Thyroid gland (tissue), 4 donors: ENCODE measurements at regions not wholly inside any gene's neighbourhood (a gene's known extent, or its start where the extent isn't known, plus 50 kb on each side); places are given as distances from the start of the nearest gene placed in this dataset.

Experiments used
- DNase-seq, 2 donors: peaks; one replicate each; pipeline ENCODE4 v3.0.0-alpha.2; 2019
- H3K27ac ChIP-seq, 3 donors: fragments of 200-600 bp; sonication (generic); 1 replicate in 2 of 3; 2 replicates in 1 of 3; pipeline ENCODE4 v1.5.1; 2016 to 2019; ENCODE audit warnings: mild to moderate bottlenecking in 1 of 3, moderate library complexity in 1 of 3
- H3K27me3 ChIP-seq: fragments of 200-600 bp; sonication (generic); one replicate; pipeline ENCODE4 v1.5.1; 2019
- H3K36me3 ChIP-seq, 2 donors: fragments of 200-600 bp; sonication (generic); one replicate each; pipeline ENCODE4 v1.5.1; 2016 to 2019
- H3K4me1 ChIP-seq, 2 donors: fragments of 200-600 bp; sonication (generic); one replicate each; pipeline ENCODE4 v1.5.1; 2017 to 2019
- H3K4me3 ChIP-seq, 3 donors: fragments of 200-600 bp; sonication (generic); replicated peaks in 1 of 3; 1 replicate in 2 of 3; 2 replicates in 1 of 3; pipeline ENCODE4 v1.5.1; 2016; ENCODE audit warnings: mild to moderate bottlenecking in 1 of 3
- H3K9me3 ChIP-seq: fragments of 200-600 bp; sonication (generic); one replicate; pipeline ENCODE4 v1.5.1; 2017
- POLR2A ChIP-seq, 2 donors: fragments of 450-650 bp; IDR thresholded peaks; one replicate each; pipeline ENCODE4 v1.6.1; 2017; ENCODE audit warnings: antibody characterized with exemption in 2 of 2, mild to moderate bottlenecking in 2 of 2, moderate library complexity in 1 of 2
- WGBS, 2 donors: methylation state at CpG; one replicate each; pipeline ENCODE4 v1.1.5; 2017; 5-methylcytosine and 5-hydroxymethylcytosine counted together
- intact Hi-C: fragments of 100-400 bp; cut with DNase I; formaldehyde crosslinking; loops from one replicate; pipeline ENCODE4 v1.15.1; 2023
- TF ChIP-seq, protein P1 (sequence below), 6 experiments: fragments of 200-600 bp in 3 of 6; fragments of 450-650 bp in 3 of 6; sonication (generic) in 3 of 6; IDR thresholded peaks; one replicate each; pipeline ENCODE4 v1.5.1; 2016 to 2019; ENCODE audit warnings: antibody characterized with exemption in 6 of 6, mild to moderate bottlenecking in 2 of 6, inconsistent platforms in 1 of 6, moderate library complexity in 1 of 6

- H3K27ac ChIP-seq, result no peak overlapping the region
- H3K36me3 ChIP-seq, result no peaks in the 10 kb centered on the region
- intact Hi-C loops, result no loop called here
- WGBS, 2 donors, result 84 to 88% methylated on average over 6 of the region's 6 CpGs
- H3K4me1 ChIP-seq, result peaks cover 0 to 2% of the 10 kb centered on the region in 2 donors
- TF ChIP-seq, protein P1, sequence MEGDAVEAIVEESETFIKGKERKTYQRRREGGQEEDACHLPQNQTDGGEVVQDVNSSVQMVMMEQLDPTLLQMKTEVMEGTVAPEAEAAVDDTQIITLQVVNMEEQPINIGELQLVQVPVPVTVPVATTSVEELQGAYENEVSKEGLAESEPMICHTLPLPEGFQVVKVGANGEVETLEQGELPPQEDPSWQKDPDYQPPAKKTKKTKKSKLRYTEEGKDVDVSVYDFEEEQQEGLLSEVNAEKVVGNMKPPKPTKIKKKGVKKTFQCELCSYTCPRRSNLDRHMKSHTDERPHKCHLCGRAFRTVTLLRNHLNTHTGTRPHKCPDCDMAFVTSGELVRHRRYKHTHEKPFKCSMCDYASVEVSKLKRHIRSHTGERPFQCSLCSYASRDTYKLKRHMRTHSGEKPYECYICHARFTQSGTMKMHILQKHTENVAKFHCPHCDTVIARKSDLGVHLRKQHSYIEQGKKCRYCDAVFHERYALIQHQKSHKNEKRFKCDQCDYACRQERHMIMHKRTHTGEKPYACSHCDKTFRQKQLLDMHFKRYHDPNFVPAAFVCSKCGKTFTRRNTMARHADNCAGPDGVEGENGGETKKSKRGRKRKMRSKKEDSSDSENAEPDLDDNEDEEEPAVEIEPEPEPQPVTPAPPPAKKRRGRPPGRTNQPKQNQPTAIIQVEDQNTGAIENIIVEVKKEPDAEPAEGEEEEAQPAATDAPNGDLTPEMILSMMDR (IDR thresholded peaks at IDR 0.05), result no peak
- TF ChIP-seq POLR2A (IDR thresholded peaks at IDR 0.05), result no peak
- no peak for DNase-seq
- H3K9me3 ChIP-seq, result no peaks in the 10 kb centered on the region
- no peak overlapping the region for H3K4me3 ChIP-seq
- no peaks in the 10 kb centered on the region for H3K27me3 ChIP-seq
These were observed 150.3 kb upstream of the SLC24A2 start for GRCh38 chr9:19938990-19939733.

DNA sequence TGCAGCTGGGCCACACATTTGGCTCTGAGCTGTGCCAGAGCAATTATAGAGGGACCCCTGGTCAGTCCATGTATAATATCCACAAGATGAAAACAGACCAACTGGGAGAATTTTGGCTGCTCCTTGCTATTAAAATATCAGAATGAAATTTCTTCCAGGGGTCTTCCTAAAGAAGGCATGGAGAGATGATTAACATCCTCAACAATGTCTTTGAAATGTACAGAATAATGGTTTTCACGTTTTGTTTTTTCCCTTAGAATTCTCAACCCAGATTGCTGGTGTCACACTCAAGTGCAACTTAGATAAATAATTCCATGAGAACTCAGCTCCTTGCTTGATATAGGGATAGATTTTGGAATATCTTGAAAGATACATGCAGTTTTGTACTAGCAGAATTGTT is 148.3 kb upstream of the SLC24A2 start:
- Histone ChIP-seq H3K36me3 (no peaks in the 10 kb centered on the region), H3K27ac (no peak overlapping the region), H3K9me3 (no peaks in the 10 kb centered on the region), H3K27me3 (no peaks in the 10 kb centered on the region), H3K4me3 (no peak overlapping the region), H3K4me1 (peaks cover 0 to 4% of the 10 kb centered on the region in 2 donors)
- 86 to 89% methylated on average over 1 of the region's 1 CpG for WGBS, 2 donors
- TF ChIP-seq POLR2A (IDR thresholded peaks at IDR 0.05), result no peak
- TF ChIP-seq, protein P1 (IDR thresholded peaks at IDR 0.05), result no peak
- no peak for DNase-seq
- intact Hi-C loops, result no loop called here

DNA sequence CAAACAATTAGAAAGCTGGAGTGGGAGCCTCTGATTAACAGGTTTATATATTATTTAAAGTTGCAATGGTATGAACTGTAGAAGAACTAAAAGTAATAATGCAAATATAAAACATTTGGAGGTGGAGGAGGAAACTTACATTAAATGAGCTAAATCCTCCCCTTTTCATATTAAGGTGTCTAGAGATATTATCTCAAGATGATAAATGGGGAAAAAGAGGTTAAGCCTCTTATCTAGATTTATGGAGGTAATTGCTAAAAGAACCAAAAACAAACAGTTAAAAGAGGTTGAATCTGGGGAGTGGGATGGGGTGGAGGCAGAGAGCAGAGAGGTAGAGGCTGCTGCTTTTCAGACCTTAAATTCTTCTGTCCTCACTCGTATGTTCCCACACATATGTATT is 147.8 kb upstream of the SLC24A2 start:
- intact Hi-C loops, result no loop called here
- H3K4me3 ChIP-seq, result no peak overlapping the region
- no peaks in the 10 kb centered on the region for H3K27me3 ChIP-seq
- no peaks in the 10 kb centered on the region for H3K9me3 ChIP-seq
- H3K4me1 ChIP-seq, result peaks cover 0 to 4% of the 10 kb centered on the region in 2 donors
- H3K27ac ChIP-seq, result no peak overlapping the region
- DNase-seq, result no peak
- no peaks in the 10 kb centered on the region for H3K36me3 ChIP-seq
- TF ChIP-seq, protein P1 (IDR thresholded peaks at IDR 0.05), result no peak
- no peak for TF ChIP-seq POLR2A (IDR thresholded peaks at IDR 0.05)
- 0 to 2% methylated on average over 1 of the region's 1 CpG for WGBS, 2 donors

DNA sequence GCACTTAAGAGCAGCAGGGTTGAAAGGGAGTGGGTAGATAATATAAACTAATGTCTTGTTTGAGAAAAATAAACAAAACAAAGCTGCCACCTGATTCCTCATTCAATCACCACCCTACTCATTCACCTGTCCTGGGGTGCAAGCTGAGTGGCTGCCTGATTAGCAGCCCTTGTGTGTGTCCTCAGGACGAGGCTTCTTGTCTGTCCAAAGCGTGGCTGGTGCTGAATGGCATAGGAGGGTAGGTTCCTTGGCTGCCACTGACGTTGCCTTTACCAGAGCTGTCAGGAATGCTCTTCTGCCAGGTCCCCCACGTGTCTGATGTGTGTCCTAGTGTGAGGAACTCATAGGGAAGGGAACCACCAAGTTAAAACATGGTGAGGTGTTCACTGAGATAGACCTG is 146.6 kb upstream of the SLC24A2 start:
- intact Hi-C loops, result no loop called here
- Histone ChIP-seq H3K36me3 (no peaks in the 10 kb centered on the region), H3K4me1 (peaks cover 0 to 4% of the 10 kb centered on the region in 2 donors), H3K27me3 (no peaks in the 10 kb centered on the region), H3K9me3 (no peaks in the 10 kb centered on the region), H3K4me3 (no peak overlapping the region), H3K27ac (no peak overlapping the region)
- TF ChIP-seq, protein P1 (IDR thresholded peaks at IDR 0.05), result no peak
- no peak for TF ChIP-seq POLR2A (IDR thresholded peaks at IDR 0.05)
- 85 to 95% methylated on average over 4 of the region's 4 CpGs for WGBS, 2 donors
- DNase-seq, result no peak

DNA sequence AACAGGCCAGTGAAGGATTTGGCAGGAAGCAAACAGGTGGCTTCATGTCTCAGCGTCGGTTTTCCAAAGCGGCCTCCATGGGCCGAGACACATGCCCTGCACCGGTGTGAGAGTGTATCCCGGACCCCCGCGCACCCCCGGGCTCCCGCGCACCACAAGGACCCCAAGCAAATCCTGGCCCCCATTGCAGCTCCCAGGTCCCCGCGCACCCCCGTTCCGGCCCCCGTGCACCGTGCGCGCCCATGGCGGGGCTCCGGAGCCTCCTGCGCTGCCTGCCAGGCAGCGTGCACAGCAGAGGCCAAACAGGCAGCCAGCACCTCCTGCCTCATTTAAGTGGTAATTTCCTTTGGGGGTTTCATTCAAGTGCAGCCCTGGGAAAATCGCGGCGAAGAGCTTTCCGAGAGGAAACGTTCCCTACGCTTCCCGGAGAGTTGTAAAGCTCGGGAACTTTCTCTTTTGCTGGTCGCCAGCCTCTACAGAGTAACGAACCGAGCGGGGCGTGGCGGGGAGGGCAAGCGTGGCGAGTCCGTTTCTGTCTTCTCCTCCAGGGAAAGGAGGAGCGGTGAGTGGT is 145.5 kb upstream of the SLC24A2 start:
- H3K27ac ChIP-seq, result no peak overlapping the region

More for the DNA sequence above, 145.5 kb upstream of the SLC24A2 start:
- peak overlapping the region; percentile 20 to 39 (median 35) for H3K4me3 ChIP-seq
- intact Hi-C loops, result no loop called here
- DNase-seq, result peak; percentile 45 to 46
- TF ChIP-seq POLR2A (IDR thresholded peaks at IDR 0.05), result no peak
- TF ChIP-seq, protein P1 (IDR thresholded peaks at IDR 0.05), result no peak
- no peaks in the 10 kb centered on the region for H3K9me3 ChIP-seq
- H3K27me3 ChIP-seq, result no peaks in the 10 kb centered on the region
- 10 to 14% methylated on average over 23 to 33 of the region's 41 CpGs for WGBS, 2 donors
- H3K4me1 ChIP-seq, result peaks cover 0 to 4% of the 10 kb centered on the region in 2 donors
- H3K36me3 ChIP-seq, result no peaks in the 10 kb centered on the region
